ENCODE measurements at regions not wholly inside any gene's neighbourhood (a gene's known extent, or its start where the extent isn't known, plus 50 kb on each side); places are given as distances from the start of the nearest gene placed in this dataset.
"Not testable (repeated sequence)": the region's sequence is repeated elsewhere in the genome, so short reads cannot be mapped to it uniquely, and the experiment has no call there.

- H3K27ac Mint-ChIP-seq; H3K9me3 Mint-ChIP-seq; H3K4me1 Mint-ChIP-seq; H3K36me3 Mint-ChIP-seq; ATAC-seq (ENCODE audit: low read depth); POLR2A ChIA-PET; DNase-seq; H3K4me3 Mint-ChIP-seq: not testable (repeated sequence)
- peaks cover 59% of the 10 kb centered on the region for H3K27me3 Mint-ChIP-seq
These were observed 120.9 kb downstream of the CCDC74A start for GRCh38 chr2:131648565-131648964.

- peaks cover 52% of the 10 kb centered on the region for H3K27me3 Mint-ChIP-seq
- H3K36me3 Mint-ChIP-seq; H3K4me1 Mint-ChIP-seq; ATAC-seq (ENCODE audit: low read depth); H3K27ac Mint-ChIP-seq; POLR2A ChIA-PET; H3K4me3 Mint-ChIP-seq; DNase-seq; H3K9me3 Mint-ChIP-seq: not testable (repeated sequence)
These were observed 124.6 kb downstream of the CCDC74A start for GRCh38 chr2:131652246-131652645.

GRCh38 chr2:131654107-131654506, 126.4 kb downstream of the CCDC74A start:
- not testable (repeated sequence) for H3K36me3 Mint-ChIP-seq; ATAC-seq (ENCODE audit: low read depth)

GRCh38 chr2:131656816-131657633, 129.3 kb downstream of the CCDC74A start:
- H3K4me1 Mint-ChIP-seq = no peaks in the 10 kb centered on the region
- ATAC-seq (ENCODE audit: low read depth) = no peak

More at GRCh38 chr2:131654107-131654506, 126.4 kb downstream of the CCDC74A start:
- DNase-seq, H3K9me3 Mint-ChIP-seq, H3K4me3 Mint-ChIP-seq, H3K4me1 Mint-ChIP-seq, H3K27ac Mint-ChIP-seq, POLR2A ChIA-PET: not testable (repeated sequence)
- peaks cover 45% of the 10 kb centered on the region for H3K27me3 Mint-ChIP-seq

GRCh38 chr2:131657895-131658768, 130.4 kb downstream of the CCDC74A start:
- DNase-seq (no peak), ATAC-seq (ENCODE audit: low read depth) (no peak)
- Mint-ChIP-seq H3K4me1 (no peaks in the 10 kb centered on the region), H3K27me3 (peaks cover 25% of the 10 kb centered on the region), H3K27ac (no peak overlapping the region), H3K36me3 (no peaks in the 10 kb centered on the region), H3K9me3 (no peaks in the 10 kb centered on the region), H3K4me3 (no peak overlapping the region)
- POLR2A ChIA-PET = no interaction called here

More at GRCh38 chr2:131656816-131657633, 129.3 kb downstream of the CCDC74A start:
- DNase-seq = no peak
- no peaks in the 10 kb centered on the region for H3K36me3 Mint-ChIP-seq
- H3K4me3 Mint-ChIP-seq = no peak overlapping the region
- POLR2A ChIA-PET = no interaction called here
- no peak overlapping the region for H3K27ac Mint-ChIP-seq
- H3K27me3 Mint-ChIP-seq = peaks cover 33% of the 10 kb centered on the region
- no peaks in the 10 kb centered on the region for H3K9me3 Mint-ChIP-seq

- DNase-seq (no peak), ATAC-seq (ENCODE audit: low read depth) (no peak)
- POLR2A ChIA-PET = no interaction called here
- Mint-ChIP-seq H3K4me1 (no peaks in the 10 kb centered on the region), H3K27me3 (peaks cover 23% of the 10 kb centered on the region), H3K9me3 (no peaks in the 10 kb centered on the region), H3K4me3 (no peak overlapping the region), H3K27ac (no peak overlapping the region), H3K36me3 (no peaks in the 10 kb centered on the region)
These were observed 131.1 kb downstream of the CCDC74A start for GRCh38 chr2:131658769-131659131.

GRCh38 chr2:131659168-131659572, 131.5 kb downstream of the CCDC74A start:
- H3K27ac Mint-ChIP-seq = no peak overlapping the region
- no peaks in the 10 kb centered on the region for H3K9me3 Mint-ChIP-seq
- H3K4me3 Mint-ChIP-seq = no peak overlapping the region
- no peak for DNase-seq
- no peaks in the 10 kb centered on the region for H3K36me3 Mint-ChIP-seq
- H3K27me3 Mint-ChIP-seq = peaks cover 20% of the 10 kb centered on the region
- no peak for ATAC-seq (ENCODE audit: low read depth)
- H3K4me1 Mint-ChIP-seq = no peaks in the 10 kb centered on the region
- POLR2A ChIA-PET = no interaction called here

- H3K4me3 Mint-ChIP-seq; ATAC-seq (ENCODE audit: low read depth); H3K36me3 Mint-ChIP-seq; H3K4me1 Mint-ChIP-seq; H3K9me3 Mint-ChIP-seq; DNase-seq; H3K27ac Mint-ChIP-seq; POLR2A ChIA-PET: not testable (repeated sequence)
- H3K27me3 Mint-ChIP-seq = peaks cover 13% of the 10 kb centered on the region
These were observed 133.6 kb downstream of the CCDC74A start for GRCh38 chr2:131661101-131661782.

- H3K27ac Mint-ChIP-seq; DNase-seq; H3K36me3 Mint-ChIP-seq; H3K4me3 Mint-ChIP-seq; H3K9me3 Mint-ChIP-seq; H3K4me1 Mint-ChIP-seq; POLR2A ChIA-PET; ATAC-seq (ENCODE audit: low read depth): not testable (repeated sequence)
- H3K27me3 Mint-ChIP-seq = peaks cover 13% of the 10 kb centered on the region
These were observed 134.3 kb downstream of the CCDC74A start for GRCh38 chr2:131661884-131662535.

- H3K4me1 Mint-ChIP-seq; H3K36me3 Mint-ChIP-seq; H3K4me3 Mint-ChIP-seq; POLR2A ChIA-PET; ATAC-seq (ENCODE audit: low read depth); H3K9me3 Mint-ChIP-seq; H3K27ac Mint-ChIP-seq; DNase-seq: not testable (repeated sequence)
- H3K27me3 Mint-ChIP-seq = peaks cover 13% of the 10 kb centered on the region
These were observed 135.8 kb downstream of the CCDC74A start for GRCh38 chr2:131663501-131663900.

GRCh38 chr2:131665716-131666115, 138.0 kb downstream of the CCDC74A start:
- POLR2A ChIA-PET; H3K9me3 Mint-ChIP-seq; ATAC-seq (ENCODE audit: low read depth); DNase-seq; H3K36me3 Mint-ChIP-seq; H3K4me1 Mint-ChIP-seq; H3K4me3 Mint-ChIP-seq; H3K27ac Mint-ChIP-seq: not testable (repeated sequence)
- H3K27me3 Mint-ChIP-seq = peaks cover 13% of the 10 kb centered on the region

GRCh38 chr2:131668794-131669540, 141.3 kb downstream of the CCDC74A start:
- not testable (repeated sequence) for H3K36me3 Mint-ChIP-seq

More at GRCh38 chr2:131668794-131669540, 141.3 kb downstream of the CCDC74A start:
- POLR2A ChIA-PET; ATAC-seq (ENCODE audit: low read depth); H3K9me3 Mint-ChIP-seq; H3K4me3 Mint-ChIP-seq; H3K4me1 Mint-ChIP-seq; H3K27ac Mint-ChIP-seq; DNase-seq: not testable (repeated sequence)
- peaks cover 14% of the 10 kb centered on the region for H3K27me3 Mint-ChIP-seq

Measured in activated naive CD8-positive, alpha-beta T cell treated with anti-CD3 and anti-CD28 coated beads, Interleukin-2, amount 10 ng/mL, durations not matched to agents 7 days and 5 days (primary cell).